ENCODE measurements at regions not wholly inside any gene's neighbourhood (a gene's known extent, or its start where the extent isn't known, plus 50 kb on each side); places are given as distances from the start of the nearest gene placed in this dataset.

DNA sequence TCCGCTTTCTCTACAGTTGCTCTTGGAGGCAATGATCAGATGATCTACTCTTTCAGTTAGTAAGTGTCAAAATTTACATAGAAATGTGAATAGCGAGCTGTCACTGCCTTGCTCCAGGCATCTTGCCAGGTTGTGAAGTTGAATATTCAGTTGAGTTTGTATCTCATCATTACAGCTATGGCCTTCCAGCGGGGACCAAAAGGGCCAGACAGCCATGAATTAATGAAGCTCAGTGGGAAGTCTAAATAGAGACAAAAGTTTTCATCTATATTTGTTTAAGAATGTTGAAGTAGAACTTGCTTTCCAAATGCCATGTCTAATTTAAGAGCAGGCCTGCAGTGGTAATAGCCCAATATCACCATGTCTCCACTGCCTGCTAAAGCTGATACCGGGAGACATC lies 387.8 kb downstream of the FLRT2 start:
- TF ChIP-seq, protein P1, sequence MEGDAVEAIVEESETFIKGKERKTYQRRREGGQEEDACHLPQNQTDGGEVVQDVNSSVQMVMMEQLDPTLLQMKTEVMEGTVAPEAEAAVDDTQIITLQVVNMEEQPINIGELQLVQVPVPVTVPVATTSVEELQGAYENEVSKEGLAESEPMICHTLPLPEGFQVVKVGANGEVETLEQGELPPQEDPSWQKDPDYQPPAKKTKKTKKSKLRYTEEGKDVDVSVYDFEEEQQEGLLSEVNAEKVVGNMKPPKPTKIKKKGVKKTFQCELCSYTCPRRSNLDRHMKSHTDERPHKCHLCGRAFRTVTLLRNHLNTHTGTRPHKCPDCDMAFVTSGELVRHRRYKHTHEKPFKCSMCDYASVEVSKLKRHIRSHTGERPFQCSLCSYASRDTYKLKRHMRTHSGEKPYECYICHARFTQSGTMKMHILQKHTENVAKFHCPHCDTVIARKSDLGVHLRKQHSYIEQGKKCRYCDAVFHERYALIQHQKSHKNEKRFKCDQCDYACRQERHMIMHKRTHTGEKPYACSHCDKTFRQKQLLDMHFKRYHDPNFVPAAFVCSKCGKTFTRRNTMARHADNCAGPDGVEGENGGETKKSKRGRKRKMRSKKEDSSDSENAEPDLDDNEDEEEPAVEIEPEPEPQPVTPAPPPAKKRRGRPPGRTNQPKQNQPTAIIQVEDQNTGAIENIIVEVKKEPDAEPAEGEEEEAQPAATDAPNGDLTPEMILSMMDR (IDR thresholded peaks at IDR 0.05; ENCODE audit: extremely low read depth in 1 of 2, insufficient read depth in 1 of 2, low read depth in 1 of 2, low read length in 2 of 2): no peak
- no peak for TF ChIP-seq MYC (IDR thresholded peaks at IDR 0.05; ENCODE audit: low read depth, low read length)
- no peak for TF ChIP-seq JUN (IDR thresholded peaks at IDR 0.05; ENCODE audit: borderline replicate concordance, insufficient read depth, insufficient read length, low read depth)
- no peak for TF ChIP-seq POLR2A (IDR thresholded peaks at IDR 0.05; ENCODE audit: low read depth, low read length)
